Trophoblast cell (in vitro differentiated cells and primary cell): ENCODE measurements at regions not wholly inside any gene's neighbourhood (a gene's known extent, or its start where the extent isn't known, plus 50 kb on each side); places are given as distances from the start of the nearest gene placed in this dataset.

Experiments used
- DNase-seq, 2 donors: peaks; one replicate each; pipeline ENCODE4 v3.0.0-alpha.2; 2016
- H2AFZ ChIP-seq: 2 replicates; pipeline ENCODE4 v1.6.1; 2013; ENCODE audit warnings: low read length, moderate library complexity, mild to moderate bottlenecking; ENCODE audit not compliant: insufficient read depth, poor library complexity
- H2AK5ac ChIP-seq: 2 replicates; pipeline ENCODE4 v1.6.1; 2013; ENCODE audit warnings: mild to moderate bottlenecking, low read length
- H2BK120ac ChIP-seq: 2 replicates; pipeline ENCODE4 v1.6.1; 2013; ENCODE audit warnings: low read length, mild to moderate bottlenecking, moderate library complexity; ENCODE audit not compliant: insufficient read depth, poor library complexity
- H2BK12ac ChIP-seq: 2 replicates; pipeline ENCODE4 v1.6.1; 2013; ENCODE audit warnings: mild to moderate bottlenecking, low read length, moderate library complexity
- H2BK5ac ChIP-seq: 2 replicates; pipeline ENCODE4 v1.6.1; 2013; ENCODE audit warnings: low read length, low read depth, moderate library complexity, mild to moderate bottlenecking; ENCODE audit not compliant: poor library complexity
- H3K14ac ChIP-seq: 2 replicates; pipeline ENCODE4 v1.6.1; 2013; ENCODE audit warnings: mild to moderate bottlenecking, low read length
- H3K18ac ChIP-seq: 2 replicates; pipeline ENCODE4 v1.6.1; 2013; ENCODE audit warnings: mild to moderate bottlenecking, low read length
- H3K23ac ChIP-seq: 2 replicates; pipeline ENCODE4 v1.6.1; 2013; ENCODE audit warnings: low read length
- H3K27ac ChIP-seq: 2 replicates; pipeline ENCODE4 v1.5.1; 2013; ENCODE audit warnings: low read depth, mild to moderate bottlenecking, inconsistent platforms, low read length, moderate library complexity
- H3K27me3 ChIP-seq: 2 replicates; pipeline ENCODE4 v1.6.1; 2013; ENCODE audit warnings: inconsistent platforms, mild to moderate bottlenecking, low read length, moderate library complexity; ENCODE audit not compliant: insufficient read depth
- H3K36me3 ChIP-seq, 2 experiments: 1 replicate in 1 of 2; 2 replicates in 1 of 2; pipeline ENCODE4 v1.6.1; 2013; ENCODE audit warnings: low read length in 2 of 2, mild to moderate bottlenecking in 2 of 2, moderate library complexity in 1 of 2; ENCODE audit not compliant: insufficient read depth in 2 of 2, control insufficient read depth in 1 of 2
- H3K4ac ChIP-seq: 2 replicates; pipeline ENCODE4 v1.6.1; 2013; ENCODE audit warnings: low read depth, mild to moderate bottlenecking, low read length, moderate library complexity
- H3K4me1 ChIP-seq, 2 experiments: 1 replicate in 1 of 2; 2 replicates in 1 of 2; pipeline ENCODE4 v1.6.1; 2013; ENCODE audit warnings: low read length in 2 of 2, mild to moderate bottlenecking in 2 of 2, moderate library complexity in 1 of 2; ENCODE audit not compliant: insufficient read depth in 2 of 2, control insufficient read depth in 1 of 2
- H3K4me2 ChIP-seq: 2 replicates; pipeline ENCODE4 v1.6.1; 2013; ENCODE audit warnings: inconsistent platforms, mild to moderate bottlenecking, low read length, moderate library complexity
- H3K4me3 ChIP-seq: 2 replicates; pipeline ENCODE4 v1.5.1; 2013; ENCODE audit warnings: mild to moderate bottlenecking, low read depth, low read length, inconsistent platforms
- H3K79me1 ChIP-seq: one replicate; pipeline ENCODE4 v1.6.1; 2013; ENCODE audit warnings: low read length
- H3K79me2 ChIP-seq: 2 replicates; pipeline ENCODE4 v1.6.1; 2013; ENCODE audit warnings: low read length, mild to moderate bottlenecking; ENCODE audit not compliant: control insufficient read depth, insufficient read depth, poor library complexity
- H3K9ac ChIP-seq: 2 replicates; pipeline ENCODE4 v1.6.1; 2013; ENCODE audit warnings: mild to moderate bottlenecking, low read length
- H3K9me3 ChIP-seq: 2 replicates; pipeline ENCODE4 v1.6.1; 2013; ENCODE audit warnings: low read depth, mild to moderate bottlenecking, control low read depth, inconsistent platforms, low read length; ENCODE audit not compliant: insufficient read depth
- H4K12ac ChIP-seq: 2 replicates; pipeline ENCODE4 v1.6.1; 2013; ENCODE audit warnings: low read depth, mild to moderate bottlenecking, low read length, moderate library complexity
- H4K8ac ChIP-seq: 2 replicates; pipeline ENCODE4 v1.6.1; 2013; ENCODE audit warnings: low read depth, mild to moderate bottlenecking, low read length, moderate library complexity
- H4K91ac ChIP-seq: one replicate; pipeline ENCODE4 v1.6.1; 2013; ENCODE audit warnings: low read depth, mild to moderate bottlenecking, low read length, moderate library complexity
- WGBS: extraction: QIAGEN DNeasy Blood & Tissue Kit; methylation state at CpG from one replicate; pipeline ENCODE4 v1.1.7; 2013; ENCODE audit warnings: missing lambda C conversion rate; ENCODE audit not compliant: insufficient read length, insufficient coverage; ENCODE audit errors: extremely low coverage; 5-methylcytosine and 5-hydroxymethylcytosine counted together

DNA sequence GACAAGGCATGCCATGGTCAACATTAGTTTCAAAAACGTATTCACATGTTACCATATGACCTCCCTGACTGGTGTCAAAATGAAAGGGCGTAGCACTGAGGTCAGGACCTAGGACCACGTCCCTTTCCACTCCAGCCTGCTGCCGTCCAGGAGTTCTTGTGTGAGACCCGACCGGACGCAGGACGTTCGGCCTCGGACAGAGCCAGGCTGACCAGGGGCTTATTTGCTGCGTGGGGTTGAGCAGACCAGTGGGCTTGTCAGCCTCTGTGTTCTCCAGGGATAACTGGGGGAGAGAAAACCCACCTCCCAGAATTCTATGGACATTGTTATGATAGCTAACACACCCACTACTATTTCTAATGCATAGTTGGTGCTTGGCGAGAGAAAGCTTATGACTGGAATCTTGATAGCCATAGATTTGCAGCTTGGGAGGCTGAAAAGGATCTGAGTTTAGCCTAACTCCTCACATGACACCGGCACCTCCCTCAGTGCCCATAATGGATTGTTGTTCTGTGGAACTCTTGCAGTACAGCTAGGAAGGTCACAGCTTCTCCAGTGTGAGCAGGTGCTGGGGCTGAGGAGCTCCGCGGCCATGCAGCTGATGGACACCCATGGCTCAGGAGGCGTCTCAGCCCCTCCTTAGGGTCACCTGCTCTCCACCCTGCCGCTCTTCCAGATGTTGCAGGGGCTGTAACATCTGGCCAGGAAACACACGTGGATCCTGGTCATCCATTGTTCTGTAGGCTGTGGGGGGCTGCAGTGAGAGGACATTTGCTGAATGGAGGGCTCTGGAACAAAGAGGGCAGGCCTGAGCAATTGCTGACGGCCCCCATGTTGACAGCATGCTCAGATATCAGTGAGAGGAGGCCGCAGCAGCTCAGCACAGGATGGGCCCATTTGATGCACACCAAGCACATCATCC is 368.4 kb downstream of the IRX2 start:
- no CpG with 5 or more reads among the region's 20 CpGs for WGBS
- no peak overlapping the region for H4K91ac ChIP-seq
- H3K79me2 ChIP-seq: no peaks in the 10 kb centered on the region

GRCh38 chr5:2381861-2382260 is 369.6 kb downstream of the IRX2 start:
- no peak overlapping the region for H3K9ac ChIP-seq
- H2BK5ac ChIP-seq: no peak overlapping the region
- DNase-seq: no peak
- H4K12ac ChIP-seq: no peak overlapping the region
- H3K9me3 ChIP-seq: no peaks in the 10 kb centered on the region
- no peak overlapping the region for H3K14ac ChIP-seq
- no peak overlapping the region for H3K27ac ChIP-seq
- WGBS: no CpG with 5 or more reads among the region's 5 CpGs
- H2AK5ac ChIP-seq: no peak overlapping the region
- H3K4me3 ChIP-seq: no peak overlapping the region
- no peaks in the 10 kb centered on the region for H3K36me3 ChIP-seq
- no peak overlapping the region for H2BK12ac ChIP-seq
- no peak overlapping the region for H3K4ac ChIP-seq
- no peaks in the 10 kb centered on the region for H3K79me2 ChIP-seq
- no peak overlapping the region for H4K91ac ChIP-seq
- no peaks in the 10 kb centered on the region for H3K4me1 ChIP-seq
- H4K8ac ChIP-seq: no peak overlapping the region
- no peaks in the 10 kb centered on the region for H3K79me1 ChIP-seq
- no peak overlapping the region for H2BK120ac ChIP-seq
- no peak overlapping the region for H3K23ac ChIP-seq
- no peak overlapping the region for H3K4me2 ChIP-seq
- no peaks in the 10 kb centered on the region for H3K27me3 ChIP-seq
- H3K18ac ChIP-seq: no peak overlapping the region
- no peak overlapping the region for H2AFZ ChIP-seq

More for the DNA sequence above, 368.4 kb downstream of the IRX2 start:
- no peak overlapping the region for H2AK5ac ChIP-seq
- no peaks in the 10 kb centered on the region for H3K9me3 ChIP-seq
- H3K4ac ChIP-seq: no peak overlapping the region
- H2BK120ac ChIP-seq: no peak overlapping the region
- H3K18ac ChIP-seq: no peak overlapping the region
- H3K4me1 ChIP-seq: no peaks in the 10 kb centered on the region
- no peak overlapping the region for H4K12ac ChIP-seq
- no peak overlapping the region for H3K14ac ChIP-seq
- no peaks in the 10 kb centered on the region for H3K27me3 ChIP-seq
- no peak overlapping the region for H3K4me3 ChIP-seq
- H3K27ac ChIP-seq: no peak overlapping the region
- no peak overlapping the region for H4K8ac ChIP-seq
- H3K23ac ChIP-seq: no peak overlapping the region
- H2BK12ac ChIP-seq: no peak overlapping the region
- H2BK5ac ChIP-seq: no peak overlapping the region
- no peak for DNase-seq
- no peaks in the 10 kb centered on the region for H3K79me1 ChIP-seq
- H3K4me2 ChIP-seq: no peak overlapping the region
- H3K9ac ChIP-seq: no peak overlapping the region
- H3K36me3 ChIP-seq: no peaks in the 10 kb centered on the region
- H2AFZ ChIP-seq: no peak overlapping the region

DNA sequence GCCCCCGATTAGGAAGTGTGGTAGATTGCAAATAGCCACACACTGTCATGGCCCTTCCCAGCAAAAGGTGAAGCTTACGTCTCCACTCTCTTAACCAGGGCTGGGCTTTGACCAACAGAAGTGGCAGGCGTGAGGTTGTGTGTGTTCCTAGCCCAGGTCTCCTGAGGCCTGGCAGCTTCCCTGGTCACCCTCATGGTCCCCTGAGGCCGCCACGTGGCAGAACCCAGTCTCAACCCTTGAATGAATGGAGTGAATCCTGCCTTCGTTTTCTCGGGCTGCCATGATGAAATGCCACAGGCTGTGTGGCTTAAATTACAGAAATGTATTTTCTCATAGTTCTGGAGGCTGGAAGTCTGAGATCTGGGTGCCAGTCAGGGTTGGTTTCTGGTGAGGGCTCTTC is 370.4 kb downstream of the IRX2 start:
- WGBS: no CpG with 5 or more reads among the region's 7 CpGs
- no peak overlapping the region for H3K23ac ChIP-seq
- H4K8ac ChIP-seq: no peak overlapping the region
- no peak overlapping the region for H3K18ac ChIP-seq
- no peak overlapping the region for H3K14ac ChIP-seq
- no peak overlapping the region for H3K4me2 ChIP-seq
- no peak overlapping the region for H4K12ac ChIP-seq
- H3K4me3 ChIP-seq: no peak overlapping the region
- no peak overlapping the region for H2BK12ac ChIP-seq
- no peak overlapping the region for H2AK5ac ChIP-seq
- no peaks in the 10 kb centered on the region for H3K36me3 ChIP-seq
- H2BK5ac ChIP-seq: no peak overlapping the region
- DNase-seq: no peak
- no peaks in the 10 kb centered on the region for H3K79me2 ChIP-seq
- no peak overlapping the region for H3K4ac ChIP-seq
- H3K4me1 ChIP-seq: no peaks in the 10 kb centered on the region
- H3K27me3 ChIP-seq: no peaks in the 10 kb centered on the region
- H3K27ac ChIP-seq: no peak overlapping the region
- H3K79me1 ChIP-seq: no peaks in the 10 kb centered on the region
- no peak overlapping the region for H2AFZ ChIP-seq
- H3K9me3 ChIP-seq: no peaks in the 10 kb centered on the region
- no peak overlapping the region for H3K9ac ChIP-seq
- H4K91ac ChIP-seq: no peak overlapping the region
- no peak overlapping the region for H2BK120ac ChIP-seq

GRCh38 chr5:2378976-2379375 is 372.5 kb downstream of the IRX2 start:
- H3K27me3 ChIP-seq: no peaks in the 10 kb centered on the region
- H2BK120ac ChIP-seq: no peak overlapping the region
- no peak overlapping the region for H3K4ac ChIP-seq
- no peaks in the 10 kb centered on the region for H3K36me3 ChIP-seq
- H4K12ac ChIP-seq: no peak overlapping the region
- H3K27ac ChIP-seq: no peak overlapping the region
- H3K9me3 ChIP-seq: peaks cover 3% of the 10 kb centered on the region
- H2AK5ac ChIP-seq: no peak overlapping the region
- H3K79me2 ChIP-seq: no peaks in the 10 kb centered on the region
- DNase-seq: no peak
- no peak overlapping the region for H3K4me2 ChIP-seq
- no peak overlapping the region for H4K8ac ChIP-seq
- no CpG with 5 or more reads among the region's 1 CpG for WGBS
- H3K79me1 ChIP-seq: no peaks in the 10 kb centered on the region
- H2BK12ac ChIP-seq: no peak overlapping the region
- H4K91ac ChIP-seq: no peak overlapping the region
- no peak overlapping the region for H2AFZ ChIP-seq
- no peak overlapping the region for H3K23ac ChIP-seq
- no peak overlapping the region for H3K14ac ChIP-seq
- no peak overlapping the region for H2BK5ac ChIP-seq
- no peaks in the 10 kb centered on the region for H3K4me1 ChIP-seq
- no peak overlapping the region for H3K9ac ChIP-seq
- no peak overlapping the region for H3K4me3 ChIP-seq
- no peak overlapping the region for H3K18ac ChIP-seq
